ENCODE measurements at regions not wholly inside any gene's neighbourhood (a gene's known extent, or its start where the extent isn't known, plus 50 kb on each side); places are given as distances from the start of the nearest gene placed in this dataset.

DNA sequence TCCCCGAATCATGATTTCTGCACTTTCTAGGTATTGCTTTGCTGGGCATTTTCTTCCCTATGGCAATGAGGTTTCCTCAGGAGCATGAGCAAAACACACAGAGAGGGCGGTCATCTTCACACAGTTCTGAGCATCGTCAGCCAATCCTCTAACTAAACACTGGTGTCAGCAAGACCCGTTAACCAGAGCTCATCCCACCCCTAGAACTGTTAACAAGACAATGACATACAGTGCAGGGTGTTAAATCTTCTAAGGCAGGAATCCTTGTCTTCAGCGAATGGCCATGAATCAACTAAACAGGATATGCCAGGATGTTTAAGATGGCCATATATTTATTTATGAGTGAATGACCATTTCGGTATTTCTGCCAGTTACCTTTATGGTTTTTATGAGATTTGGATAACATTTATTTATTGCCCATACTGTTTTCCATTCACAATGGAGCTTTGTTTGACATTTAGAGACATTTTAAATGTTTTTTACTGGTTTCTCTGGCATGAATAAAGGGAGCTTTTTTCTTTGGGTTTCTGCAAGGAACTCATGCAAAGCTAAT is 411.5 kb upstream of the PROK2 start:
- H3K27ac Mint-ChIP-seq (ENCODE audit: low read depth): no peak overlapping the region
- no peak for ATAC-seq (replicated peaks; ENCODE audit: extremely low read depth, poor library complexity, severe bottlenecking)
- no peaks in the 10 kb centered on the region for H3K36me3 Mint-ChIP-seq (ENCODE audit: insufficient read depth)
- peaks cover 15% of the 10 kb centered on the region for H3K9me3 Mint-ChIP-seq
- H3K27me3 Mint-ChIP-seq: peaks cover 24% of the 10 kb centered on the region
- no peaks in the 10 kb centered on the region for H3K4me1 Mint-ChIP-seq
- no peak overlapping the region for H3K4me3 Mint-ChIP-seq
- DNase-seq (ENCODE audit: low spot score in 2 of 2): no peak

DNA sequence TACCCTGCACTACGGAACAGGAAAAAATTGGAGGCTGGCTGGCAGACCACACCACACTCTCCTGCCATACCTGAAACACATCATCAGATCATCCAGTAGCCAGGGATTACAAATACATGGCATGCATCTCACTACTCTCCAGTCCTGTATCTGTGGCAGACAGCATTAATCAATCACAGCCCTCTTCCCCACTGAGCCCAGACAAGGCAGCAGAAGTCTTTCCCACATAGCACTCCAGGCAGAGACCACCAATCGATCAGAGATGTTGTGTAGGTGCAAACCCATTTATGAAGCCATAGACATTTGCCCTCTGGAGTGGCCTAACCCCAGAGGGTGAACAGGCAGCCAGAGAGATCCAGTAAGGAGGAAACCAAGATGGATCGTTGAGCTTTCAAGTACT is 410.9 kb upstream of the PROK2 start:
- Mint-ChIP-seq H3K4me1 (no peaks in the 10 kb centered on the region), H3K9me3 (peaks cover 12% of the 10 kb centered on the region), H3K36me3 (ENCODE audit: insufficient read depth) (no peaks in the 10 kb centered on the region), H3K27ac (ENCODE audit: low read depth) (no peak overlapping the region), H3K4me3 (no peak overlapping the region), H3K27me3 (peaks cover 30% of the 10 kb centered on the region)
- no peak for DNase-seq (ENCODE audit: low spot score in 2 of 2)
- ATAC-seq (replicated peaks; ENCODE audit: extremely low read depth, poor library complexity, severe bottlenecking): no peak

DNA sequence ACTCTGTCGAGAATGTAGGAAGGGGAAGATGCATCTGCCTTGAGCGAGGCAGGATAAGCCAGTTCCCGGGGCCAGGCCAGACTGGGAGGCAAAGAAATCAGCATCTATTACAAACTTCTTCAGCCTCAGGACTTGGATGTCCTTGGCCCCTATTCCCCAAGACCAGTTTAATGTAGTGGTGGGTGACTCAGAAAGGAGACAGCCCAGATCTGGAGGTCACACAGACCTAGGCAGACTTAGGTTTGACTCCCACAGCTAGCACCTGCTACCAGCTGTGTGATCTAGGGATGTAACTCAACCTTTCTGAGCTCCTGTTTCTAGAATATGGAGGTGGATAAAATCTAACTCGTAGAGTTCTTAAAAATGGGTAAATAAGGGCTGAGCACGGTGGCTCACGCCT is 409.5 kb upstream of the PROK2 start:
- peaks cover 8% of the 10 kb centered on the region for H3K9me3 Mint-ChIP-seq
- H3K27ac Mint-ChIP-seq (ENCODE audit: low read depth): no peak overlapping the region
- no peak for ATAC-seq (replicated peaks; ENCODE audit: extremely low read depth, poor library complexity, severe bottlenecking)
- peaks cover 26% of the 10 kb centered on the region for H3K27me3 Mint-ChIP-seq
- H3K4me3 Mint-ChIP-seq: no peak overlapping the region
- no peaks in the 10 kb centered on the region for H3K36me3 Mint-ChIP-seq (ENCODE audit: insufficient read depth)
- no peaks in the 10 kb centered on the region for H3K4me1 Mint-ChIP-seq
- DNase-seq (ENCODE audit: low spot score in 2 of 2): no peak

DNA sequence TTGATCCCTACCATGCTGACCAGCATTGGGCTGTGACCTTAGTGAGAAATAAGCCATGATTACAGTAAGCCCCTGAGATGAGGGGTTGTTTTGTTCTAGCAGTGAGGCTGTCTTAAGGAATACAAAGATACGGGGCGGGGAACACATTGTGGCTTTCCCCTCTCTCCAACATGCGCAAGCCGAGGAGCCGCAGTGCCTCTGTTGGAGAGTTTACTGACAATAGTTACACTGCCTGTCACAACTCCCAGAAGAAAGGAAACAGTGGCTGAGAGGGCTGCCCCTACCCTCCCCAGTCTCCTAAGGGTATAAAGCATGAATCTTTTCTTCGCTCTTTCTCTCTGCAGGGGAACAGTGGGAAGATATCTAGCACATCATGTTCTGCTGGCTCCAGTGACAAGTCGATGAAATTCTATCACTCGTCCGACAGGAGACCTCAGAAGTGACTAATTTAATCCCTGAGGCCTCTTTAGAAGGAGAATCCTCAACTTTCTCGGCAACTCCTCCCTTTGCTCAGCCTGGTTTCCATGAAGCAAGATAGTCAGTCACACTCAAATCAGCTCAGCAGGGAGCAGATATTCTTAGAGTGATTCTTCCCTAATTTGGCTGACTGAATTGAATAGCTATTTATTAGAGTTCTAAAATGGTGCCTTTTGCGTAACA is 409.0 kb upstream of the PROK2 start:
- Mint-ChIP-seq H3K4me3 (no peak overlapping the region), H3K27ac (ENCODE audit: low read depth) (no peak overlapping the region), H3K27me3 (peaks cover 20% of the 10 kb centered on the region), H3K9me3 (peaks cover 2% of the 10 kb centered on the region), H3K4me1 (no peaks in the 10 kb centered on the region), H3K36me3 (ENCODE audit: insufficient read depth) (no peaks in the 10 kb centered on the region)
- DNase-seq (ENCODE audit: low spot score in 2 of 2) (no peak), ATAC-seq (replicated peaks; ENCODE audit: extremely low read depth, poor library complexity, severe bottlenecking) (no peak)

DNA sequence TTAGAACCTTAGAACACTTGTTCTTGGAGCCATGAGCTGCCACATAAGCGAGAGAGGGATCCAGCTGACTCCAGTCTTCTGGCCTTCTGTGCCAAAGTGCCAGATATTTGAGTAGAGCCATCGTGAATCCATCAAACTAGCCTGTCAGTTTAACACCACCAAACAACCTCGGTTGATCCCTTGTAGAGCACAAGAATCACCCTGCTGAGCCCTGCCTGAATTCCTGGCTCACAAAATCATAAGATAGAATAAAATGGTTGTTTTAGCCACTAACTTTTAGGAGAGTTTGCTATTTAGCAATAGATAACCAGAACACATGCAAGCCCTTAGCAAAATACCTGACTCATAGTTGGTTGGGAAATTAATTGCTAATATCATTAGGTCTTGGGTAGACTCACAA is 407.6 kb upstream of the PROK2 start:
- Mint-ChIP-seq H3K27ac (ENCODE audit: low read depth) (no peak overlapping the region), H3K4me3 (no peak overlapping the region), H3K36me3 (ENCODE audit: insufficient read depth) (no peaks in the 10 kb centered on the region), H3K9me3 (no peaks in the 10 kb centered on the region), H3K4me1 (no peaks in the 10 kb centered on the region), H3K27me3 (peaks cover 17% of the 10 kb centered on the region)
- ATAC-seq (replicated peaks; ENCODE audit: extremely low read depth, poor library complexity, severe bottlenecking) (no peak), DNase-seq (ENCODE audit: low spot score in 2 of 2) (no peak)

DNA sequence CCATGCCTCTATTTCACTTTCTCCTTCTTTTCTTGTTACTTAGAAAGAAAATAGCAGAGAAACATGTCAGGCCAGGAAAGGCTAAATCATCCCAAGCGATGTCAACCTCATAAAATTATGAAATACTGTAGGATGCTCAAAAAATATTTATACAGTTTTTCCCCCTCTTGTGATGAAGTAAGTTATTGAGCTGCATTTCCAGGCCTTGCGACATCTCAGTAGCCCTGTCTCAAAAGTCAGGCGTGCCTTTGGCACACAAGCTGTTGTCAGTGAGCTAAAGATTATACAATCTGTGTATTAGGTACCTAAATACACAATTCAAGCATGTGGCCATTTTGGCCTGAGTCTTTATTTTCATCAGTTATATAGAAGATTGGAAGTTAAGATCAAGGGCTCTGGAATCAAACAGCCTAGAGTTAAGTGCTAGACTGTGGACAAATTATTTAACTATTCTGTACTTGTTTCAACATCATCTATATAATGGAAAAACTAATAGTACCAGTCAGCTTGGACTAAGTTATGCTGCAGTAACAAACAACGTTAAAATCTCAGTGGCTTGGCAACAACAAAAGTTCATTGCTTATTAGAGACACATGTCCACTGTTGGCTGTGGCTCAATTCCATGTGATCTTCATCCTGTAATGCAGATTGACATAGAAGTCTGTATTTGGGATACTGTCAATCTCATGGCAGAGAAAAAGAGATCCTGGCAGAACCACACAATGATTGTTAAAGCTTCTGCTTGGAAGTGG is 406.4 kb upstream of the PROK2 start:
- ATAC-seq (replicated peaks; ENCODE audit: extremely low read depth, poor library complexity, severe bottlenecking) (no peak), DNase-seq (ENCODE audit: low spot score in 2 of 2) (no peak)
- H3K4me1 Mint-ChIP-seq: no peaks in the 10 kb centered on the region
- peaks cover 17% of the 10 kb centered on the region for H3K27me3 Mint-ChIP-seq
- H3K27ac Mint-ChIP-seq (ENCODE audit: low read depth): no peak overlapping the region
- no peaks in the 10 kb centered on the region for H3K36me3 Mint-ChIP-seq (ENCODE audit: insufficient read depth)
- H3K4me3 Mint-ChIP-seq: no peak overlapping the region
- no peaks in the 10 kb centered on the region for H3K9me3 Mint-ChIP-seq

DNA sequence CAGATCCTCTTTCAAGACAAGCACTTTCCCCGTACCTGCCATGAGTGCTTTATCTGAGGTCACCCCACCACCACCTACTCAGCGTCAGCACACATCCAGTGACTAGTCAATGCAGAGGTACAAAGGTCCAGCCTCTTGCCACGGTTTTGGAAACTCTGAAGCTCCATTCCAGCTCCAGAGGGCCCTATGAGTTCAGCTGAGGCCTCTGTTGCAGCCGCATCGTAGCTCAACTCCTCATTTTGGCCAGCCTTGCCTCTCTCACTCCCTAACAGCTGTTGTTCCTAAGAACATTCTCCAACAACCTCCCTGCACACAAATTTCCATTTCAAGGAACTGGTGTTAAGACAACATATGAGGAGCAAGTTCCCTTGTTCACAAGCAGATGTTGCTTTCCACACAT is 405.1 kb upstream of the PROK2 start:
- H3K27ac Mint-ChIP-seq (ENCODE audit: low read depth): no peak overlapping the region
- no peak for ATAC-seq (replicated peaks; ENCODE audit: extremely low read depth, poor library complexity, severe bottlenecking)
- H3K36me3 Mint-ChIP-seq (ENCODE audit: insufficient read depth): no peaks in the 10 kb centered on the region

DNA sequence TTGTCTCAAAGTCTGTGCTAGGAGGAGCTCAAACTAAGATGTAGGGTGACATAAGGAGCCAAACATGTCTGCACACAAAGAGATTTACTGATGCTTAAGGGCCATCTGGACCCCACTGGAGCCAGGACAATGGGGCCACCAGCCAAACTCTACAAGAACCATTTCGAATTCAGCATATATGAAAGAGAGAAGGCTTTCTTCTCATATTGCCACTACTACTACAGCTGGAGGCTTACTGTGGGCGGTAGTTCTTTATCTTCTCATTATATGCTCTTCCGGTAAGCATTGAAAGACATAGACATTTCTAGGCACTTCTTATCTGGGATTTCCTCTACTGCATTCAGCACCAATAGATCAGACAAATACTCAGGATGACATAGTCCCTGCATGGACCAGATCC is 404.4 kb upstream of the PROK2 start:
- Mint-ChIP-seq H3K36me3 (ENCODE audit: insufficient read depth) (no peaks in the 10 kb centered on the region), H3K4me3 (no peak overlapping the region), H3K27me3 (peaks cover 25% of the 10 kb centered on the region), H3K27ac (ENCODE audit: low read depth) (no peak overlapping the region), H3K4me1 (no peaks in the 10 kb centered on the region), H3K9me3 (no peaks in the 10 kb centered on the region)
- no peak for DNase-seq (ENCODE audit: low spot score in 2 of 2)
- ATAC-seq (replicated peaks; ENCODE audit: extremely low read depth, poor library complexity, severe bottlenecking): no peak

More for the DNA sequence above, 405.1 kb upstream of the PROK2 start:
- Mint-ChIP-seq H3K27me3 (peaks cover 18% of the 10 kb centered on the region), H3K4me1 (no peaks in the 10 kb centered on the region), H3K4me3 (no peak overlapping the region), H3K9me3 (no peaks in the 10 kb centered on the region)
- DNase-seq (ENCODE audit: low spot score in 2 of 2): no peak

DNA sequence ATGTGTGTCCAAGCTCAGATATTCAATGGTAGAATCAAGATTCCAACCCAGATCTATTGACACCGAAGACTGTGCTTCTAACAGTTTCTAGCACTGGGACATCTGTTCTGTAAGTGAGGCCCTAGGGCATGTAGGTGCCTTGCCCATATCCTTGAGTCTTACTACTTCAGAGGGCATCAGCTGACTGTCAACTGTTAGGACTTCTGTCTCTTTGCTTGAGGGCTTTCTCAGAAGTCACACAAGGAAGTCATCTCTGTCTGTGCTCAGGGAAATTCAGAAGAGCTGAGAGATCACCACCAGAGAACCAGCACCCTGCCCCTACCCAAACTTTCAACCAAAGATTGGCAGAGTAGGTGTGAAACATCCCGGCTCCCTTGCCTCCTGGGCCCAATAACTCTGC is 403.6 kb upstream of the PROK2 start:
- Mint-ChIP-seq H3K4me3 (no peak overlapping the region), H3K4me1 (no peaks in the 10 kb centered on the region), H3K9me3 (no peaks in the 10 kb centered on the region), H3K27me3 (peaks cover 28% of the 10 kb centered on the region), H3K27ac (ENCODE audit: low read depth) (no peak overlapping the region), H3K36me3 (ENCODE audit: insufficient read depth) (no peaks in the 10 kb centered on the region)
- ATAC-seq (replicated peaks; ENCODE audit: extremely low read depth, poor library complexity, severe bottlenecking): no peak
- no peak for DNase-seq (ENCODE audit: low spot score in 2 of 2)

DNA sequence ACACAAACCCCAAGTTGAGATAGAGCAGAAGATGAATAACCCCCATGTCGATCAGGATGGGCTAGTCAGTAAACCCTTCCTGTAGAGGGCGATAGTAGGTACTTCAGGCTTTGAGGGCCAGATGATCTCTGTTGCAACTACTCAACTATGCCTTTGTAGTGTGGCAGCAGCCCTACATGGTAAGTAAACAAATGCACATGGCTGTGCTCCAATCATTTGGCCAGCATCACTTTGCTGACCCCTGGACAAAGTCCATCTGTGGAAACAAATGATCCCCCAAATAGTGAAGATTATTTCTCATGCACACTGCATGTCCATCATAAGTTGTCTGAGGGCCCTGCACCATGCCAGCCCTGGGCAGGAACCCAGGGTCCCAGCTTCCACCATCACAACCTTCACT is 402.2 kb upstream of the PROK2 start:
- Mint-ChIP-seq H3K27ac (ENCODE audit: low read depth) (no peak overlapping the region), H3K4me3 (no peak overlapping the region), H3K36me3 (ENCODE audit: insufficient read depth) (no peaks in the 10 kb centered on the region), H3K4me1 (no peaks in the 10 kb centered on the region), H3K9me3 (no peaks in the 10 kb centered on the region), H3K27me3 (peaks cover 38% of the 10 kb centered on the region)
- ATAC-seq (replicated peaks; ENCODE audit: extremely low read depth, poor library complexity, severe bottlenecking): no peak
- no peak for DNase-seq (ENCODE audit: low spot score in 2 of 2)

DNA sequence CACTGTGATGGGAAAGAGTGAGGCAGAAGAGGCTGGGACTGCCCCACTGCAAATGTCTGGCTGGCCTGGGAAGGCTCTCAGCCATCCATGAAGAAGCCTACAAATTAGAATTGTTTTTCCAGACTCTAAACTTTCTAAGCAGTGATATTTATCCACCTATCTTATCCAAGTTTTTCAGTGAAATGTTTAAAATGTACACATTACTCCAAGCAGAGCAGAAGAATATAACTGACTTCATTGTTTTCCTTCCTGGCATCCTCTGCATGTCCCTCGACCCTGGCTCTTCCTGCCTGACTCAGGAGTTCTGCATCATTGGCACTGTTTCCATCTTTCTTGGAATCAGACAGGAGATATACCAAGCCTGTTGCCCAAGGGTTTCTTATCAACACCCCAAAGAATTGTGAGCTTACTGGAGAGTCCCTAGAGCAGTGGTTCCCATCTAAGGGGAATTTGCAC is 401.5 kb upstream of the PROK2 start:
- Mint-ChIP-seq H3K9me3 (no peaks in the 10 kb centered on the region), H3K27ac (ENCODE audit: low read depth) (no peak overlapping the region), H3K4me1 (no peaks in the 10 kb centered on the region), H3K36me3 (ENCODE audit: insufficient read depth) (no peaks in the 10 kb centered on the region), H3K4me3 (no peak overlapping the region), H3K27me3 (peaks cover 38% of the 10 kb centered on the region)
- ATAC-seq (replicated peaks; ENCODE audit: extremely low read depth, poor library complexity, severe bottlenecking) (no peak), DNase-seq (ENCODE audit: low spot score in 2 of 2) (no peak)

DNA sequence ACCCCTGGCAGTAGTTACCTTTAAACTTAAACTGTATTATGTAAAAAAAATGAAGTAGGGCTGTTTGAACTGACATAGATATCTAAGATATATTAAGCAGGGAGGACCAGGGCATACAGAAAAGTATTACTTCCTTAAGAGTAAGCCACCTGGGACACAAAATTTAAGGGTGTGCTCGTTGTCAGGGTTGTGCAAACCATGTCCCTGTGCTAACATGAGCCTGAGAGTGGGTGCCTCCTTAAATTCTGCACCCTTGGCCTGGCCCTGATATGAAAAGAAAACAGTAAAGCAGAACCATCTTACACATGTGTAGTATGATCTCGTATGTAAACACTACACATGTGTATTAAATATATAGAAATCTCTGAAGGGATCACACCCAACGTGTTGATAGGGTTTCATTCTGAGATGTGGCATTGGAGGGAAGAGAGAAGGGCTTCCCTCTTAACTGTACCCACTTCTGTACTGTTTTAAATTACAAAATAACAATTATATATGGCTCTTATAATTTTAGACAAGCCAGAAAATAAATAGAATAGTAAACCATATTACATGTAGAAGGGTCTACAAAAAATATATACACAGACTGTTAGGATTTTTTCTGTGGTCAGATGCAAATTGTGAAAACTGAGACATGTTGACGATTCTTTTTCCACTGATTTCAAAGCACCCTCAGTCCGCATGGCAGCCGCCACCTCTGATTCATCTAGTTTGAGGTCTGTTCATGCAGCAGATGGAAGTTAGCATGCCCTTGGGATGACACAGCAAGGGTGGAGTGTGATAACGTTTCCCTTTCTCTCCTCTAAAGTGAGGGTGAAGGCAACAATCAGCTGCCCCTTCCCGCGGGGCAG is 400.8 kb upstream of the PROK2 start:
- Mint-ChIP-seq H3K36me3 (ENCODE audit: insufficient read depth) (no peaks in the 10 kb centered on the region), H3K27ac (ENCODE audit: low read depth) (no peak overlapping the region), H3K9me3 (no peaks in the 10 kb centered on the region), H3K4me3 (no peak overlapping the region), H3K4me1 (no peaks in the 10 kb centered on the region), H3K27me3 (peaks cover 34% of the 10 kb centered on the region)
- no peak for DNase-seq (ENCODE audit: low spot score in 2 of 2)
- no peak for ATAC-seq (replicated peaks; ENCODE audit: extremely low read depth, poor library complexity, severe bottlenecking)

Data from central memory CD8-positive, alpha-beta T cell (primary cell).